ENCODE measurements at regions not wholly inside any gene's neighbourhood (a gene's known extent, or its start where the extent isn't known, plus 50 kb on each side); places are given as distances from the start of the nearest gene placed in this dataset.

DNA sequence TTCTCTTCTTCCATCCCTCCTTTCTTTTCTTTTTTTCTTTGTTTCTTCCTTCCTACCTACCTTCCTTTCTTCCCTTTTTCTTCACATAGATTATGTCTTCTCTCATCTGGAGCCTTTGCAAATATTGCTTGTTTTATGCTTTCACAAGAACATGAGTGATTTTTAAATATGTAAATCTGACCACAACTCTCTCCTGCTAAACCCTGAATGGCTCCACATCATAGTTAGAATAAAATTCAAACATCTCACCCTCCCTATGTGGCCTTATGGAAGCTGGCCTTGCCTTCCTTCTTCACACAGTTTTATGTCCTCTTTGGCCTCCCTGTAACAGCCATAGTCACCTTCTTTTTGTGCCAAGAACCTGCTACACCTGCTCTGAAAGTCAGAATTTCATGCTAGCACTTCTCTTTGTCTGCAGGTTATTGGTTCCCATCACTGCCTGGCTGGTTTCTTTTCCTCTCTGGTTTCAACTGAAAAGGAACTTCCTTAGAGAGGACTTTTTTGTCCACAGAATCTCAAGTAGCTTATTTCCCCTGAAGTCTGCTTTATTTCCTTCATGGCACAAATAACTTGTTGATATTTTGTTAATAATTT, 114.3 kb upstream of the TNC start:
- Histone ChIP-seq H3K9me3 (ENCODE audit: control insufficient read depth in 4 of 4, low read length in 3 of 4) (no peaks in the 10 kb centered on the region), H3K4me1 (ENCODE audit: control insufficient read depth in 4 of 4, insufficient read depth in 4 of 4, low read length in 3 of 4) (no peaks in the 10 kb centered on the region), H3K36me3 (ENCODE audit: control insufficient read depth in 4 of 4, insufficient read depth in 3 of 4, low read depth in 1 of 4, low read length in 3 of 4) (no peaks in the 10 kb centered on the region), H3K27me3 (ENCODE audit: control insufficient read depth in 4 of 4, insufficient read depth in 4 of 4, low read length in 3 of 4) (no peaks in the 10 kb centered on the region), H3K9ac (ENCODE audit: low read depth in 1 of 2, low read length in 2 of 2) (no peak overlapping the region), H3K27ac (ENCODE audit: low read depth in 1 of 2, low read length in 2 of 2) (no peak overlapping the region), H3K4me3 (ENCODE audit: low read depth in 1 of 3, low read length in 3 of 3) (no peak overlapping the region)
- TF ChIP-seq, protein P1, sequence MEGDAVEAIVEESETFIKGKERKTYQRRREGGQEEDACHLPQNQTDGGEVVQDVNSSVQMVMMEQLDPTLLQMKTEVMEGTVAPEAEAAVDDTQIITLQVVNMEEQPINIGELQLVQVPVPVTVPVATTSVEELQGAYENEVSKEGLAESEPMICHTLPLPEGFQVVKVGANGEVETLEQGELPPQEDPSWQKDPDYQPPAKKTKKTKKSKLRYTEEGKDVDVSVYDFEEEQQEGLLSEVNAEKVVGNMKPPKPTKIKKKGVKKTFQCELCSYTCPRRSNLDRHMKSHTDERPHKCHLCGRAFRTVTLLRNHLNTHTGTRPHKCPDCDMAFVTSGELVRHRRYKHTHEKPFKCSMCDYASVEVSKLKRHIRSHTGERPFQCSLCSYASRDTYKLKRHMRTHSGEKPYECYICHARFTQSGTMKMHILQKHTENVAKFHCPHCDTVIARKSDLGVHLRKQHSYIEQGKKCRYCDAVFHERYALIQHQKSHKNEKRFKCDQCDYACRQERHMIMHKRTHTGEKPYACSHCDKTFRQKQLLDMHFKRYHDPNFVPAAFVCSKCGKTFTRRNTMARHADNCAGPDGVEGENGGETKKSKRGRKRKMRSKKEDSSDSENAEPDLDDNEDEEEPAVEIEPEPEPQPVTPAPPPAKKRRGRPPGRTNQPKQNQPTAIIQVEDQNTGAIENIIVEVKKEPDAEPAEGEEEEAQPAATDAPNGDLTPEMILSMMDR (IDR thresholded peaks at IDR 0.05; ENCODE audit: low read depth, low read length, missing input control): no peak
- TF ChIP-seq, protein P2, sequence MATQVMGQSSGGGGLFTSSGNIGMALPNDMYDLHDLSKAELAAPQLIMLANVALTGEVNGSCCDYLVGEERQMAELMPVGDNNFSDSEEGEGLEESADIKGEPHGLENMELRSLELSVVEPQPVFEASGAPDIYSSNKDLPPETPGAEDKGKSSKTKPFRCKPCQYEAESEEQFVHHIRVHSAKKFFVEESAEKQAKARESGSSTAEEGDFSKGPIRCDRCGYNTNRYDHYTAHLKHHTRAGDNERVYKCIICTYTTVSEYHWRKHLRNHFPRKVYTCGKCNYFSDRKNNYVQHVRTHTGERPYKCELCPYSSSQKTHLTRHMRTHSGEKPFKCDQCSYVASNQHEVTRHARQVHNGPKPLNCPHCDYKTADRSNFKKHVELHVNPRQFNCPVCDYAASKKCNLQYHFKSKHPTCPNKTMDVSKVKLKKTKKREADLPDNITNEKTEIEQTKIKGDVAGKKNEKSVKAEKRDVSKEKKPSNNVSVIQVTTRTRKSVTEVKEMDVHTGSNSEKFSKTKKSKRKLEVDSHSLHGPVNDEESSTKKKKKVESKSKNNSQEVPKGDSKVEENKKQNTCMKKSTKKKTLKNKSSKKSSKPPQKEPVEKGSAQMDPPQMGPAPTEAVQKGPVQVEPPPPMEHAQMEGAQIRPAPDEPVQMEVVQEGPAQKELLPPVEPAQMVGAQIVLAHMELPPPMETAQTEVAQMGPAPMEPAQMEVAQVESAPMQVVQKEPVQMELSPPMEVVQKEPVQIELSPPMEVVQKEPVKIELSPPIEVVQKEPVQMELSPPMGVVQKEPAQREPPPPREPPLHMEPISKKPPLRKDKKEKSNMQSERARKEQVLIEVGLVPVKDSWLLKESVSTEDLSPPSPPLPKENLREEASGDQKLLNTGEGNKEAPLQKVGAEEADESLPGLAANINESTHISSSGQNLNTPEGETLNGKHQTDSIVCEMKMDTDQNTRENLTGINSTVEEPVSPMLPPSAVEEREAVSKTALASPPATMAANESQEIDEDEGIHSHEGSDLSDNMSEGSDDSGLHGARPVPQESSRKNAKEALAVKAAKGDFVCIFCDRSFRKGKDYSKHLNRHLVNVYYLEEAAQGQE (IDR thresholded peaks at IDR 0.05): no peak
- TF ChIP-seq FOXA1 (IDR thresholded peaks at IDR 0.05): no peak
- no peak for TF ChIP-seq JUND (IDR thresholded peaks at IDR 0.05)
- no peak for DNase-seq (ENCODE audit: low spot score)

DNA sequence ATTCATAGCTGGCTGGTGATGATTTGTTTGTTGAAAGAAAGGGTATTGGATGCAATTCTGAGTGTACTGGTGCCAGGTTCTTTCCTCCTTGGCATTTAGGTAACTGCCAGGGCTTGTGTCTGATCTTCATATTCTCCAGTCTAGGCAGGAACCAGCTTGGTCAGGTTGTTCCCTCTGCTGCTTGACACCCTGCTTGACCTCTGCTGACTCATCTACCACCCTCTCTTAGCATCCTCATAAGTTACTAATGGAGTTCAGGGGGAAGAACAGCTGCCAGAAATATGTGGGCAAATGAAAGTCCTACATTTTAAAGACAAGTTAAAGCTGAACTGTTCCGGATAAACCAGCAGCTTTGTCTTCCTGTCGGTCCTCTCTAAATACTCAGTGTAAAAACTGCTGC, 116.1 kb upstream of the TNC start:
- H3K4me1 ChIP-seq (ENCODE audit: control insufficient read depth in 4 of 4, insufficient read depth in 4 of 4, low read length in 3 of 4): no peaks in the 10 kb centered on the region
- TF ChIP-seq, protein P3, sequence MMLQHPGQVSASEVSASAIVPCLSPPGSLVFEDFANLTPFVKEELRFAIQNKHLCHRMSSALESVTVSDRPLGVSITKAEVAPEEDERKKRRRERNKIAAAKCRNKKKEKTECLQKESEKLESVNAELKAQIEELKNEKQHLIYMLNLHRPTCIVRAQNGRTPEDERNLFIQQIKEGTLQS (IDR thresholded peaks at IDR 0.05): no peak
- no peak for TF ChIP-seq TAF1 (conservative IDR thresholded peaks at IDR 0.05)
- TF ChIP-seq FOXA2 (IDR thresholded peaks at IDR 0.05): no peak
- TF ChIP-seq, protein P1 (IDR thresholded peaks at IDR 0.05; ENCODE audit: low read depth, low read length, missing input control): no peak
- TF ChIP-seq, protein P4, sequence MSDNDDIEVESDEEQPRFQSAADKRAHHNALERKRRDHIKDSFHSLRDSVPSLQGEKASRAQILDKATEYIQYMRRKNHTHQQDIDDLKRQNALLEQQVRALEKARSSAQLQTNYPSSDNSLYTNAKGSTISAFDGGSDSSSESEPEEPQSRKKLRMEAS (IDR thresholded peaks at IDR 0.05): no peak
- H3K27me3 ChIP-seq (ENCODE audit: control insufficient read depth in 4 of 4, insufficient read depth in 4 of 4, low read length in 3 of 4): no peaks in the 10 kb centered on the region
- no peak for DNase-seq (ENCODE audit: low spot score)
- no peaks in the 10 kb centered on the region for H3K9me3 ChIP-seq (ENCODE audit: control insufficient read depth in 4 of 4, low read length in 3 of 4)
- no peaks in the 10 kb centered on the region for H3K36me3 ChIP-seq (ENCODE audit: control insufficient read depth in 4 of 4, insufficient read depth in 3 of 4, low read depth in 1 of 4, low read length in 3 of 4)
- WGBS: 75% methylated on average over 2 of the region's 2 CpGs
- H3K27ac ChIP-seq (ENCODE audit: low read depth in 1 of 2, low read length in 2 of 2): no peak overlapping the region
- H3K4me3 ChIP-seq (ENCODE audit: low read depth in 1 of 3, low read length in 3 of 3): no peak overlapping the region
- no peak overlapping the region for H3K9ac ChIP-seq (ENCODE audit: low read depth in 1 of 2, low read length in 2 of 2)

DNA sequence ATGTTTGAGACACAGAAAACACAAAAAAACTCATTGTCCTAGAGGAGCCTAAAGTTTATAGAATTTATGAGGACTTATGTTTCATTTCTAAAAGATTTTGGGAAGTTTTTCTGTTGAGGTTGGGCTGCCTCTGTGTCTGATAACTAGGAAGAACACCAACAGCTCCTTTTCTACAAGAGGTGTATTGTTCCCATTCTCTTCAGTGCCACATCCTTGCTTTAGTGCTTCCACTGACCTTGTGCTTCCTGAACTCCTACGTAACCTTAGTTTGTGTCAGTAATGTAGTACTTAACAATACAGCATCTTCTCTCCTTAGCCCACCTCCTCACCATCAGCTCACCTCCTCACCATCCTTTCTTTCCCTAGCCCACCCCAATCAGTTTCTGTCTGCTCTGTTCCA, 117.3 kb upstream of the TNC start:
- no peak for DNase-seq (ENCODE audit: low spot score)
- 93% methylated on average over 1 of the region's 1 CpG for WGBS
- no peak overlapping the region for H3K9ac ChIP-seq (ENCODE audit: low read depth in 1 of 2, low read length in 2 of 2)
- H3K9me3 ChIP-seq (ENCODE audit: control insufficient read depth in 4 of 4, low read length in 3 of 4): no peaks in the 10 kb centered on the region
- no peaks in the 10 kb centered on the region for H3K36me3 ChIP-seq (ENCODE audit: control insufficient read depth in 4 of 4, insufficient read depth in 3 of 4, low read depth in 1 of 4, low read length in 3 of 4)
- no peak overlapping the region for H3K4me3 ChIP-seq (ENCODE audit: low read depth in 1 of 3, low read length in 3 of 3)
- H3K27me3 ChIP-seq (ENCODE audit: control insufficient read depth in 4 of 4, insufficient read depth in 4 of 4, low read length in 3 of 4): no peaks in the 10 kb centered on the region
- no peak overlapping the region for H3K27ac ChIP-seq (ENCODE audit: low read depth in 1 of 2, low read length in 2 of 2)
- H3K4me1 ChIP-seq (ENCODE audit: control insufficient read depth in 4 of 4, insufficient read depth in 4 of 4, low read length in 3 of 4): no peaks in the 10 kb centered on the region
- TF ChIP-seq GABPA (IDR thresholded peaks at IDR 0.05 in 1 of 2, conservative IDR thresholded peaks at IDR 0.05 in 1 of 2) (no peak), NR2F2 (IDR thresholded peaks at IDR 0.05) (no peak), SP1 (IDR thresholded peaks at IDR 0.05) (no peak), FOXA1 (IDR thresholded peaks at IDR 0.05) (no peak), HNF4A (conservative IDR thresholded peaks at IDR 0.05) (no peak)
- TF ChIP-seq, protein P2 (IDR thresholded peaks at IDR 0.05): no peak
- TF ChIP-seq, protein P1 (IDR thresholded peaks at IDR 0.05; ENCODE audit: low read depth, low read length, missing input control): no peak

Measured in liver (tissue), 8 donors.